ENCODE measurements at regions not wholly inside any gene's neighbourhood (a gene's known extent, or its start where the extent isn't known, plus 50 kb on each side); places are given as distances from the start of the nearest gene placed in this dataset.

DNA sequence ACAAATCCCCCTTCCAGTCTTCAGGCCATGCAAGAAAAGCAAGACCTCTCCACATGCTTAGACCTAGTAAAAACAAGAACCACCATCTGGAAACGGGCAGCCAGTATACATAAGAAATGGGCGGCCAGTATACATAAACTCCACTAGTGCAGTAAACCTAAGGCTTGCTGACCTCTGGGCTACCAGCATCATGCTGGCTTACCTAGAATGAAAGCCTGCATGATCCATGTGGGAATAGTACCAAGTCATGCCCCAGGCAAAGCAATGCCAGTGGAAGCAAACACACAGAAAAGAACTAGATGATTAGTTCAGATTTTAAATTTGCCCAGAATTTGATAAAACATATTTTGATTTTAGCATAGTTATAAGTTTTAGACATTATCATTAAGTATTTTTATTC, 1346.4 kb downstream of the EFNA5 start:
- TF ChIP-seq EZH2 (IDR thresholded peaks at IDR 0.05; ENCODE audit: low read length) = no peak
- TF ChIP-seq, protein P1, sequence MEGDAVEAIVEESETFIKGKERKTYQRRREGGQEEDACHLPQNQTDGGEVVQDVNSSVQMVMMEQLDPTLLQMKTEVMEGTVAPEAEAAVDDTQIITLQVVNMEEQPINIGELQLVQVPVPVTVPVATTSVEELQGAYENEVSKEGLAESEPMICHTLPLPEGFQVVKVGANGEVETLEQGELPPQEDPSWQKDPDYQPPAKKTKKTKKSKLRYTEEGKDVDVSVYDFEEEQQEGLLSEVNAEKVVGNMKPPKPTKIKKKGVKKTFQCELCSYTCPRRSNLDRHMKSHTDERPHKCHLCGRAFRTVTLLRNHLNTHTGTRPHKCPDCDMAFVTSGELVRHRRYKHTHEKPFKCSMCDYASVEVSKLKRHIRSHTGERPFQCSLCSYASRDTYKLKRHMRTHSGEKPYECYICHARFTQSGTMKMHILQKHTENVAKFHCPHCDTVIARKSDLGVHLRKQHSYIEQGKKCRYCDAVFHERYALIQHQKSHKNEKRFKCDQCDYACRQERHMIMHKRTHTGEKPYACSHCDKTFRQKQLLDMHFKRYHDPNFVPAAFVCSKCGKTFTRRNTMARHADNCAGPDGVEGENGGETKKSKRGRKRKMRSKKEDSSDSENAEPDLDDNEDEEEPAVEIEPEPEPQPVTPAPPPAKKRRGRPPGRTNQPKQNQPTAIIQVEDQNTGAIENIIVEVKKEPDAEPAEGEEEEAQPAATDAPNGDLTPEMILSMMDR (optimal IDR thresholded peaks at IDR 0.05 in 1 of 3, IDR thresholded peaks at IDR 0.05 in 1 of 3, conservative IDR thresholded peaks at IDR 0.05 in 1 of 3; ENCODE audit: extremely low read depth in 1 of 3, insufficient read depth in 2 of 3, low read length in 3 of 3) = no peak
